Breast epithelium (tissue), 3 donors: ENCODE measurements at regions not wholly inside any gene's neighbourhood (a gene's known extent, or its start where the extent isn't known, plus 50 kb on each side); places are given as distances from the start of the nearest gene placed in this dataset.

Experiments used
- CTCF ChIP-seq, 3 donors: fragments of 450-650 bp; IDR thresholded peaks; one replicate each; pipeline ENCODE4 v1.5.1; 2016 to 2017; ENCODE audit warnings: antibody characterized with exemption in 3 of 3, mild to moderate bottlenecking in 3 of 3, moderate library complexity in 3 of 3
- POLR2A ChIP-seq: fragments of 450-650 bp; IDR thresholded peaks from one replicate; pipeline ENCODE4 v1.6.1; 2016; ENCODE audit warnings: antibody characterized with exemption, mild to moderate bottlenecking, moderate library complexity

DNA sequence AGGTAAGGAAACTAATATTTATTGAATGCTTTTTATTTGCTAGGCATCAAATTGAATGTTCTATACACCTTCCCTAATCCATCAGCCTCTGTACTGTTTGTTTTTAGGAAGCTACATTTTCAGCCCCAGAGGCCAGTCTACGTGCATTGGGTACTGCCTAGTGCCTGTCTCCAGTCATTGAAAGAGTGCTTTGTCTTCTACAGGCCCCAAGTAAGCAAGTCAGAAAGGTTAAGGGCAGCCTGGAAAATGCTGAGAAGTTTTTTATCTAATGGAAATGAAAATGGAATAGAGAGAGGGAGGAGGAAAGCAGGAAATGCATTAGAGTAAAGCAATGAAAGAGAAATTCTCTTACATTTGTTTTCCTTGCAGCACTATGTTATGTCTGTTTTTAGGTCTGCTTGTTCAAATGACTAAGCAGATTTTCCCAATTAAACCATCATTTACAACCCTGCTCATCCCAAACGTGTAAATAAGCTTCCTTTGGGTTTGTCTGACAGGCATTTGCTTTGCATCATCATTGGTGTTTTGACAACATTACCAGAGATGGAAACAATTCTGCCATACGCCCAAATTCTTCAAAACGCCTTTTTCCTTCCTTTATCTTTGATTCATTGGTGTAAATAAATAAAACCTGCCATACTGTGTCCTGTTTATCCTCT is 116.0 kb upstream of the GOT2 start:
- no peak for TF ChIP-seq CTCF (IDR thresholded peaks at IDR 0.05)
- no peak for TF ChIP-seq POLR2A
